Neural cell (in vitro differentiated cells): ENCODE measurements at regions not wholly inside any gene's neighbourhood (a gene's known extent, or its start where the extent isn't known, plus 50 kb on each side); places are given as distances from the start of the nearest gene placed in this dataset.

Experiments used
- H2AFZ ChIP-seq: fragments of 200-600, 300-800 bp; sonication (generic), shearing (Covaris generic); 2 replicates; pipeline ENCODE4 v1.6.0; 2014; ENCODE audit warnings: low read depth, mild to moderate bottlenecking, antibody characterized with exemption, low read length, moderate library complexity
- H3F3A ChIP-seq: fragments of 200-600 bp; shearing (Covaris generic); 2 replicates; pipeline ENCODE4 v1.6.1; 2016; ENCODE audit warnings: mild to moderate bottlenecking, moderate library complexity, mixed read lengths, antibody characterized with exemption, low read length; ENCODE audit not compliant: insufficient read depth, poor library complexity, severe bottlenecking
- H3K27ac ChIP-seq: fragments of 200-600, 300-800 bp; sonication (generic), shearing (Covaris generic); 2 replicates; pipeline ENCODE4 v1.5.1; 2014; ENCODE audit warnings: mild to moderate bottlenecking, low read length, moderate library complexity
- H3K27me3 ChIP-seq: fragments of 300-800, 200-600 bp; sonication (generic), shearing (Covaris generic); 2 replicates; pipeline ENCODE4 v1.6.0; 2014; ENCODE audit warnings: mild to moderate bottlenecking, low read depth, low read length, moderate library complexity; ENCODE audit not compliant: insufficient read depth
- H3K36me3 ChIP-seq: fragments of 300-800, 200-600 bp; sonication (generic), shearing (Covaris generic); 2 replicates; pipeline ENCODE4 v1.5.1; 2014; ENCODE audit warnings: mild to moderate bottlenecking, antibody characterized with exemption, low read length, moderate library complexity; ENCODE audit not compliant: insufficient read depth
- H3K4me2 ChIP-seq: fragments of 300-800, 200-600 bp; sonication (generic), shearing (Covaris generic); 2 replicates; pipeline ENCODE4 v1.6.0; 2014; ENCODE audit warnings: mild to moderate bottlenecking, low read length
- H3K4me3 ChIP-seq: fragments of 300-800, 200-600 bp; sonication (generic), shearing (Covaris generic); 2 replicates; pipeline ENCODE4 v1.5.1; 2014; ENCODE audit warnings: mild to moderate bottlenecking, low read length, moderate library complexity
- H3K79me2 ChIP-seq: fragments of 200-600 bp; shearing (Covaris generic); replicated peaks from 2 replicates; pipeline ENCODE4 v1.6.0; 2014; ENCODE audit warnings: mild to moderate bottlenecking, low read length, moderate library complexity; ENCODE audit not compliant: insufficient read depth
- H3K9ac ChIP-seq: fragments of 300-800, 200-600 bp; sonication (generic), shearing (Covaris generic); 2 replicates; pipeline ENCODE4 v1.6.1; 2016; ENCODE audit warnings: mild to moderate bottlenecking, low read length, mixed read lengths
- H3K9me2 ChIP-seq: fragments of 200-600 bp; shearing (Covaris generic); 2 replicates; pipeline ENCODE4 v1.6.1; 2016; ENCODE audit warnings: mild to moderate bottlenecking, low read length, mixed read lengths; ENCODE audit not compliant: insufficient read depth
- H3K9me3 ChIP-seq: fragments of 200-600, 300-800 bp; sonication (generic), shearing (Covaris generic); 2 replicates; pipeline ENCODE4 v1.6.1; 2016; ENCODE audit warnings: mild to moderate bottlenecking, mixed run types, low read length, moderate library complexity, mixed read lengths
- H4K20me1 ChIP-seq: fragments of 200-600 bp; shearing (Covaris generic); 2 replicates; pipeline ENCODE4 v1.6.1; 2016; ENCODE audit warnings: mild to moderate bottlenecking, mixed run types; ENCODE audit not compliant: insufficient read depth
- EP300 ChIP-seq: fragments of 450-650 bp; conservative IDR thresholded peaks from 2 replicates; pipeline ENCODE4 v1.6.1; 2014; ENCODE audit warnings: antibody characterized with exemption, mild to moderate bottlenecking, moderate library complexity; ENCODE audit not compliant: poor library complexity, severe bottlenecking
- EZH2 ChIP-seq: fragments of 200-600, 300-800 bp; shearing (Covaris generic), sonication (generic); IDR thresholded peaks from 2 replicates; pipeline ENCODE4 v1.6.1; 2014; ENCODE audit warnings: antibody characterized with exemption, low read length, borderline replicate concordance, mild to moderate bottlenecking; ENCODE audit not compliant: insufficient read depth, poor library complexity, severe bottlenecking
- MXI1 ChIP-seq: fragments of 450-650 bp; conservative IDR thresholded peaks from 2 replicates; pipeline ENCODE4 v1.6.1; 2014; ENCODE audit warnings: antibody characterized with exemption, mild to moderate bottlenecking; ENCODE audit not compliant: poor library complexity, severe bottlenecking
- POLR2AphosphoS5 ChIP-seq: IDR thresholded peaks from 2 replicates; pipeline ENCODE4 v1.6.1; 2012
- RAD21 ChIP-seq: fragments of 450-650 bp; conservative IDR thresholded peaks from 2 replicates; pipeline ENCODE4 v1.6.1; 2014; ENCODE audit warnings: antibody characterized with exemption, mild to moderate bottlenecking, moderate library complexity
- REST ChIP-seq: IDR thresholded peaks from 2 replicates; pipeline ENCODE4 v1.6.1; 2012; ENCODE audit warnings: borderline replicate concordance
- SMC3 ChIP-seq: fragments of 450-650 bp; conservative IDR thresholded peaks from 2 replicates; pipeline ENCODE4 v1.6.1; 2014; ENCODE audit warnings: antibody characterized with exemption, mild to moderate bottlenecking, moderate library complexity; ENCODE audit not compliant: poor library complexity
- TAF1 ChIP-seq: IDR thresholded peaks from 2 replicates; pipeline ENCODE4 v1.6.1; 2012; ENCODE audit warnings: low read depth
- TF ChIP-seq, protein P1 (sequence below): fragments of 450-650 bp; IDR thresholded peaks from 2 replicates; pipeline ENCODE4 v1.5.1; 2014; ENCODE audit warnings: antibody characterized with exemption, mild to moderate bottlenecking, moderate library complexity; ENCODE audit not compliant: poor library complexity, severe bottlenecking

DNA sequence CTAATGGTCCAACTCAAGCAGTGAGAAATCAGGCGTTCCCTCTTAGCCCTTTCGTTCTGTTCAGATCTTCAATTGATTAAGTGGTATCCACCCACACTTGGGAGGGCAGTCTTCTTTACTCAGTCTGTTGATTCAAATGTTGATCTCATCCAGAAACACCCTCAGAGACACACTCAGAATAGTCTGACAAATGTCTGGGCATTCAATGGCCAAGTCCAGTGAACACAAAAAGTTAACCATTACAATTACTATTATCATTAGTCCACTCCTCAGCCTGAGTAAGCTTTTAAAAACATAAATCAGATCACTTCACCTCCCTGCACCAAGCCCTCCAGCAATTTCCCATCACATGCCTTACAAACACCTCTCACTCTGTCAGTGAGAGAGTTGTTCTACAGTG lies 423.2 kb downstream of the RFPL4B start:
- H3K36me3 ChIP-seq = no peaks in the 10 kb centered on the region
- H3K27me3 ChIP-seq = no peaks in the 10 kb centered on the region
- no peaks in the 10 kb centered on the region for H3K9me3 ChIP-seq
- no peak overlapping the region for H3K4me2 ChIP-seq
- no peaks in the 10 kb centered on the region for H3K79me2 ChIP-seq
- TF ChIP-seq POLR2AphosphoS5 = no peak
- TF ChIP-seq EP300 = no peak
- TF ChIP-seq TAF1 = no peak
- no peak for TF ChIP-seq SMC3
- TF ChIP-seq REST = no peak
- no peak for TF ChIP-seq EZH2
- TF ChIP-seq, protein P1, sequence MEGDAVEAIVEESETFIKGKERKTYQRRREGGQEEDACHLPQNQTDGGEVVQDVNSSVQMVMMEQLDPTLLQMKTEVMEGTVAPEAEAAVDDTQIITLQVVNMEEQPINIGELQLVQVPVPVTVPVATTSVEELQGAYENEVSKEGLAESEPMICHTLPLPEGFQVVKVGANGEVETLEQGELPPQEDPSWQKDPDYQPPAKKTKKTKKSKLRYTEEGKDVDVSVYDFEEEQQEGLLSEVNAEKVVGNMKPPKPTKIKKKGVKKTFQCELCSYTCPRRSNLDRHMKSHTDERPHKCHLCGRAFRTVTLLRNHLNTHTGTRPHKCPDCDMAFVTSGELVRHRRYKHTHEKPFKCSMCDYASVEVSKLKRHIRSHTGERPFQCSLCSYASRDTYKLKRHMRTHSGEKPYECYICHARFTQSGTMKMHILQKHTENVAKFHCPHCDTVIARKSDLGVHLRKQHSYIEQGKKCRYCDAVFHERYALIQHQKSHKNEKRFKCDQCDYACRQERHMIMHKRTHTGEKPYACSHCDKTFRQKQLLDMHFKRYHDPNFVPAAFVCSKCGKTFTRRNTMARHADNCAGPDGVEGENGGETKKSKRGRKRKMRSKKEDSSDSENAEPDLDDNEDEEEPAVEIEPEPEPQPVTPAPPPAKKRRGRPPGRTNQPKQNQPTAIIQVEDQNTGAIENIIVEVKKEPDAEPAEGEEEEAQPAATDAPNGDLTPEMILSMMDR = no peak
- no peak for TF ChIP-seq RAD21
- no peak for TF ChIP-seq MXI1
- no peak overlapping the region for H3K4me3 ChIP-seq
- H3K9ac ChIP-seq = no peak overlapping the region
- no peak overlapping the region for H2AFZ ChIP-seq
- no peaks in the 10 kb centered on the region for H3F3A ChIP-seq
- H3K27ac ChIP-seq = no peak overlapping the region
- H4K20me1 ChIP-seq = no peaks in the 10 kb centered on the region
- no peaks in the 10 kb centered on the region for H3K9me2 ChIP-seq

DNA sequence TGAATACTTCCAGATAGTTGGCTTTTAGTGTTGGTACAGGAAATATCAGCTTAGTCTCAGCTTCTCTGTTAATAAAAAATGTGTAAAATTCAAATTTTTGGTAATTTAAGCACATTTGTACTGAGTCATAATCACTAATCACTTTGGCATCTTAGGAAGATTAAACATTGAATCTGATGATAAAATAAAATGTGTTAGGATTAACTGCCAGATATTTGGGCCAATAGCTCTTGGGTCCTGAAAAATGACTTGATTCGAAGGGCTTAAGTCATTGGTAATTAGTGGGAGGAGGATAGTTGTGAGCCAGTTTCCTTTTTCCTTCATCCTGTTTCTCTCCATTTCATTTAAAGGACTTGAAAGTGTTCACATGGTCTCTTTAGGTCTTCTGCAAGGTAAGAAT lies 426.1 kb downstream of the RFPL4B start:
- H3K36me3 ChIP-seq = no peaks in the 10 kb centered on the region
- no peak overlapping the region for H3K27ac ChIP-seq
- TF ChIP-seq MXI1 = no peak
- TF ChIP-seq EZH2 = no peak
- TF ChIP-seq EP300 = no peak
- no peak for TF ChIP-seq RAD21
- TF ChIP-seq, protein P1 = no peak
- TF ChIP-seq SMC3 = no peak
- no peak for TF ChIP-seq TAF1
- TF ChIP-seq REST = no peak
- no peak for TF ChIP-seq POLR2AphosphoS5
- H3K4me3 ChIP-seq = no peak overlapping the region
- H3K27me3 ChIP-seq = no peaks in the 10 kb centered on the region
- H2AFZ ChIP-seq = no peak overlapping the region
- H3K79me2 ChIP-seq = no peaks in the 10 kb centered on the region
- no peaks in the 10 kb centered on the region for H3K9me3 ChIP-seq
- no peaks in the 10 kb centered on the region for H3F3A ChIP-seq
- no peak overlapping the region for H3K9ac ChIP-seq
- H3K4me2 ChIP-seq = no peak overlapping the region
- no peaks in the 10 kb centered on the region for H4K20me1 ChIP-seq
- H3K9me2 ChIP-seq = no peaks in the 10 kb centered on the region
